Esophagus muscularis mucosa (tissue), 4 donors: ENCODE measurements at regions not wholly inside any gene's neighbourhood (a gene's known extent, or its start where the extent isn't known, plus 50 kb on each side); places are given as distances from the start of the nearest gene placed in this dataset.

Experiments
- CTCF ChIP-seq, 3 experiments: fragments of 200-600 bp in 2 of 3; fragments of 450-650 bp in 1 of 3; sonication (generic) in 2 of 3; IDR thresholded peaks; one replicate each; pipeline ENCODE4 v1.5.1; 2017 to 2019; ENCODE audit warnings: antibody characterized with exemption in 3 of 3, mild to moderate bottlenecking in 2 of 3, moderate library complexity in 1 of 3
- EP300 ChIP-seq: sonication (generic); formaldehyde crosslinking; IDR thresholded peaks from one replicate; pipeline ENCODE4 v1.6.1; 2017; ENCODE audit warnings: antibody characterized with exemption
- POLR2A ChIP-seq: fragments of 450-650 bp; IDR thresholded peaks from one replicate; pipeline ENCODE4 v1.6.1; 2017; ENCODE audit warnings: antibody characterized with exemption, moderate library complexity, mild to moderate bottlenecking, low read depth

GRCh38 chr4:133058701-133059100, 90.4 kb upstream of the PCDH10 start:
- TF ChIP-seq POLR2A (no peak), CTCF (IDR thresholded peaks at IDR 0.05) (no peak), EP300 (no peak)
